HEK293T (cell line): ENCODE measurements at regions not wholly inside any gene's neighbourhood (a gene's known extent, or its start where the extent isn't known, plus 50 kb on each side); places are given as distances from the start of the nearest gene placed in this dataset.

Source experiments
- CTCF ChIA-PET: fragments of 350-600 bp; formaldehyde crosslinking; extraction: SDS; loops from one replicate; lab custom pipeline; 2021; ENCODE audit warnings: antibody characterized with exemption, inconsistent platforms; lab: Yijun Ruan, JAX
- POLR2A ChIA-PET: fragments of 350-600 bp; formaldehyde crosslinking; extraction: SDS; loops from one replicate; lab custom pipeline; 2020; ENCODE audit warnings: antibody characterized with exemption, inconsistent platforms; lab: Yijun Ruan, JAX
- DNase-seq: peaks from one replicate; pipeline ENCODE4 v3.0.0; 2012; ENCODE audit warnings: mixed read lengths; ENCODE audit errors: extremely low spot score
- ARNT ChIP-seq: fragments of 450-650 bp; IDR thresholded peaks from 2 replicates; pipeline ENCODE4 v1.6.1; 2017; ENCODE audit warnings: mild to moderate bottlenecking
- BHLHE40 ChIP-seq: fragments of 450-650 bp; IDR thresholded peaks from 2 replicates; pipeline ENCODE4 v1.6.1; 2016; ENCODE audit warnings: mild to moderate bottlenecking, moderate library complexity, borderline replicate concordance
- CTBP1 ChIP-seq: fragments of 450-650 bp; IDR thresholded peaks from 2 replicates; pipeline ENCODE4 v1.6.1; 2016; ENCODE audit warnings: borderline replicate concordance
- ELF4 ChIP-seq: fragments of 450-650 bp; IDR thresholded peaks from 2 replicates; pipeline ENCODE4 v1.6.1; 2017; ENCODE audit warnings: antibody characterized with exemption
- FOXA1 ChIP-seq: fragments of 450-650 bp; IDR thresholded peaks from 2 replicates; pipeline ENCODE4 v1.6.1; 2016; ENCODE audit warnings: mild to moderate bottlenecking
- FOXK2 ChIP-seq: fragments of 450-650 bp; IDR thresholded peaks from 2 replicates; pipeline ENCODE4 v1.6.1; 2016; ENCODE audit warnings: mild to moderate bottlenecking
- FOXM1 ChIP-seq: fragments of 450-650 bp; IDR thresholded peaks from 2 replicates; pipeline ENCODE4 v1.6.1; 2017; ENCODE audit warnings: mild to moderate bottlenecking, borderline replicate concordance
- HDGF ChIP-seq: fragments of 450-650 bp; IDR thresholded peaks from 2 replicates; pipeline ENCODE4 v1.6.1; 2017; ENCODE audit warnings: antibody characterized with exemption, borderline replicate concordance
- L3MBTL2 ChIP-seq: fragments of 450-650 bp; conservative IDR thresholded peaks from 2 replicates; pipeline ENCODE4 v1.6.1; 2016; ENCODE audit warnings: mild to moderate bottlenecking
- LEF1 ChIP-seq: fragments of 450-650 bp; IDR thresholded peaks from 2 replicates; pipeline ENCODE4 v1.6.1; 2017; ENCODE audit warnings: mild to moderate bottlenecking, borderline replicate concordance
- NFRKB ChIP-seq: fragments of 450-650 bp; IDR thresholded peaks from 2 replicates; pipeline ENCODE4 v1.6.1; 2016; ENCODE audit warnings: mild to moderate bottlenecking, moderate library complexity
- SP1 ChIP-seq: fragments of 450-650 bp; IDR thresholded peaks from 2 replicates; pipeline ENCODE4 v1.6.1; 2017
- SUZ12 ChIP-seq: fragments of 450-650 bp; IDR thresholded peaks from 2 replicates; pipeline ENCODE4 v1.6.1; 2016; ENCODE audit warnings: mild to moderate bottlenecking
- TARDBP ChIP-seq: fragments of 450-650 bp; IDR thresholded peaks from 2 replicates; pipeline ENCODE4 v1.6.1; 2016
- ZNF384 ChIP-seq: fragments of 450-650 bp; IDR thresholded peaks from 2 replicates; pipeline ENCODE4 v1.6.1; 2016
- TF ChIP-seq, protein P1 (sequence below): fragments of 450-650 bp; IDR thresholded peaks from 2 replicates; pipeline ENCODE4 v1.6.1; 2016

- ChIA-PET POLR2A (no interaction called here), CTCF (interaction anchor here (1.0 to 1.2 kb wide), 2 partner anchors 16 to 17 kb away, joined by 7 to 10 read pairs; no protein-coding TSS in a partner anchor)
- no peak for DNase-seq
- TF ChIP-seq L3MBTL2, result no peak
- TF ChIP-seq ARNT, result no peak
- no peak for TF ChIP-seq LEF1
- no peak for TF ChIP-seq ZNF384
- no peak for TF ChIP-seq FOXM1
- TF ChIP-seq, protein P1, sequence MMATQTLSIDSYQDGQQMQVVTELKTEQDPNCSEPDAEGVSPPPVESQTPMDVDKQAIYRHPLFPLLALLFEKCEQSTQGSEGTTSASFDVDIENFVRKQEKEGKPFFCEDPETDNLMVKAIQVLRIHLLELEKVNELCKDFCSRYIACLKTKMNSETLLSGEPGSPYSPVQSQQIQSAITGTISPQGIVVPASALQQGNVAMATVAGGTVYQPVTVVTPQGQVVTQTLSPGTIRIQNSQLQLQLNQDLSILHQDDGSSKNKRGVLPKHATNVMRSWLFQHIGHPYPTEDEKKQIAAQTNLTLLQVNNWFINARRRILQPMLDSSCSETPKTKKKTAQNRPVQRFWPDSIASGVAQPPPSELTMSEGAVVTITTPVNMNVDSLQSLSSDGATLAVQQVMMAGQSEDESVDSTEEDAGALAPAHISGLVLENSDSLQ, result no peak
- no peak for TF ChIP-seq HDGF
- TF ChIP-seq CTBP1, result no peak
- TF ChIP-seq NFRKB, result no peak
- no peak for TF ChIP-seq FOXA1
Measured at GRCh38 chr14:34113991-34114390, 163.1 kb upstream of the EGLN3 start.

- no peak for TF ChIP-seq BHLHE40
- no peak for TF ChIP-seq TARDBP
- TF ChIP-seq LEF1, result no peak
- TF ChIP-seq SP1, result no peak
- no peak for TF ChIP-seq SUZ12
- TF ChIP-seq ZNF384, result no peak
- no peak for TF ChIP-seq L3MBTL2
- no peak for TF ChIP-seq CTBP1
- TF ChIP-seq, protein P1, result no peak
- TF ChIP-seq ELF4, result no peak
- no peak for TF ChIP-seq FOXM1
- TF ChIP-seq ARNT, result no peak
- TF ChIP-seq FOXA1, result no peak
- TF ChIP-seq HDGF, result no peak
- no peak for TF ChIP-seq FOXK2
- TF ChIP-seq NFRKB, result no peak
- ChIA-PET POLR2A (no interaction called here), CTCF (interaction anchor here (1.2 kb wide), 1 partner anchor 15 kb away, joined by 7 read pairs; no protein-coding TSS in a partner anchor)
- no peak for DNase-seq
Measured at GRCh38 chr14:34113005-34113511, 162.2 kb upstream of the EGLN3 start.

DNA sequence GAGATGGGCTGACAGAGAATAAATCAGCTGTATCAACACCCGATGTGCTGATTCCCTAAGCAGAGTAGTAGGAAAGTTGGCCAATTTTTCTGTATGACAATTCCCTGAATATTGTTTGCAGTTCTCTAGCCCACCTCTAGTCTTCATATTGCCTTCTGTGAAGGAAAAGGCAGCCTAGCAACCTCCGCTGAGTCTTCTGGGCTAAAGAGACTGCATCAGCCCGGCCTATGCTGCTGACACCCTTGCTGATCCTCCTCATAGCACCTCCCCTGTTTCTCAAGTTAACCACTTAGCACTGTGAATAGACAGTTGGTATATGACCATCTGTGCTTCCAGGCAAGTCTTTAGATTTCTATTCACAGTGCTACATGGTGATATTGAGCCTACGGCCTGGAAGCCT is 161.1 kb upstream of the EGLN3 start:
- POLR2A ChIA-PET, result no interaction called here
- CTCF ChIA-PET, result no interaction called here
- peak; percentile 22 for DNase-seq
- TF ChIP-seq FOXM1 (no peak), ARNT (no peak), FOXA1 (no peak), HDGF (no peak), FOXK2 (no peak), NFRKB (no peak), LEF1 (no peak), SP1 (no peak), ELF4 (no peak), L3MBTL2 (no peak), CTBP1 (no peak), SUZ12 (no peak), ZNF384 (no peak), BHLHE40 (no peak), TARDBP (no peak)
- TF ChIP-seq, protein P1, result no peak

DNA sequence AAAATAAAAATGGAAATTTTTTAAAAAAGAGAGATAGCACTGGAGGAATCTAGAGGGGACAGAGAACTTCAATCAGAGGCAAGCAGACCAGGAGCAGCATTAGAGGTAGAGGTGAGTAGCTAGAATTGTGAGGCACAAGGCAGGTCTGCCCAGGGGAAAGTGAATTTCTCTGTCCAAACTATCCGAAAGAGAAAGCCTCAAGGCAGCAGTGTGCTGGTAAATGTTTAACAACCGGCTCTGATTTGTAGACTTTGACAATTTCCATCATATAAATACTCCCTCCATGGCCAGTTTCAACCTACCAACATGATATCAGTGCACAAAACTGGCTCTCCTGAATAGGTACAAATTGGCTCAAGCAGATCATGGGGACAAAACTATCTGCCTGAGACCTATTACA is 160.6 kb upstream of the EGLN3 start:
- no peak for DNase-seq
- ChIA-PET CTCF (no interaction called here), POLR2A (no interaction called here)
- no peak for TF ChIP-seq FOXA1
- TF ChIP-seq ARNT, result no peak
- TF ChIP-seq TARDBP, result no peak
- TF ChIP-seq FOXK2, result no peak
- no peak for TF ChIP-seq FOXM1
- TF ChIP-seq CTBP1, result no peak
- no peak for TF ChIP-seq SUZ12

- DNase-seq, result no peak
- TF ChIP-seq ELF4, result no peak
- TF ChIP-seq SUZ12, result no peak
- TF ChIP-seq ARNT, result no peak
- no peak for TF ChIP-seq FOXM1
- no peak for TF ChIP-seq ZNF384
- no peak for TF ChIP-seq CTBP1
- TF ChIP-seq, protein P1, result no peak
- TF ChIP-seq NFRKB, result no peak
- no peak for TF ChIP-seq HDGF
- no peak for TF ChIP-seq SP1
- no peak for TF ChIP-seq LEF1
- TF ChIP-seq FOXA1, result no peak
- TF ChIP-seq L3MBTL2, result no peak
- TF ChIP-seq TARDBP, result no peak
- TF ChIP-seq BHLHE40, result no peak
- no peak for TF ChIP-seq FOXK2
- ChIA-PET POLR2A (no interaction called here), CTCF (no interaction called here)
Measured at GRCh38 chr14:34110531-34110930, 159.7 kb upstream of the EGLN3 start.

GRCh38 chr14:34107441-34107840 is 156.6 kb upstream of the EGLN3 start:
- no peak for TF ChIP-seq L3MBTL2
- TF ChIP-seq FOXA1, result no peak
- no peak for TF ChIP-seq FOXK2
- no peak for TF ChIP-seq SUZ12
- POLR2A ChIA-PET, result no interaction called here
- no peak for DNase-seq
- CTCF ChIA-PET, result interaction anchor here (0.6 kb wide), 1 partner anchor 74 kb away, joined by 3 read pairs; no protein-coding TSS in a partner anchor
